Adrenal gland (tissue), 9 donors: ENCODE measurements at regions not wholly inside any gene's neighbourhood (a gene's known extent, or its start where the extent isn't known, plus 50 kb on each side); places are given as distances from the start of the nearest gene placed in this dataset.

ENCODE experiments used
- DNase-seq, 7 donors: peaks; one replicate each; pipeline ENCODE4 v3.0.0-alpha.2; 2019 to 2020
- H3K27ac ChIP-seq, 5 donors: fragments of 200-600 bp; sonication (generic) in 4 of 5; 1 replicate in 3 of 5; 2 replicates in 2 of 5; pipeline versions ENCODE4 v1.5.1 to v1.8.0; 2016 to 2020; ENCODE audit warnings: mild to moderate bottlenecking in 1 of 5
- H3K27me3 ChIP-seq: fragments of 200-600 bp; 2 replicates; pipeline ENCODE4 v1.8.0; 2021
- H3K36me3 ChIP-seq, 2 donors: fragments of 200-600 bp; replicated peaks in 1 of 2; 1 replicate in 1 of 2; 2 replicates in 1 of 2; pipeline versions ENCODE4 v1.5.1 to v1.8.0; 2018 to 2022
- H3K4me1 ChIP-seq, 2 donors: fragments of 200-600 bp; replicated peaks in 1 of 2; 1 replicate in 1 of 2; 2 replicates in 1 of 2; pipeline versions ENCODE4 v1.5.1 to v1.8.0; 2018 to 2021
- H3K4me3 ChIP-seq, 4 donors: fragments of 200-600 bp; sonication (generic) in 3 of 4; one replicate each; pipeline ENCODE4 v1.5.1; 2016 to 2018
- H3K9me3 ChIP-seq, 3 donors: fragments of 200-600 bp; sonication (generic) in 1 of 3; replicated peaks in 1 of 3; 1 replicate in 2 of 3; 2 replicates in 1 of 3; pipeline versions ENCODE4 v1.5.1 to v1.8.0; 2016 to 2021
- CTCF ChIP-seq, 6 experiments: fragments of 450-650 bp in 4 of 6; fragments of 200-600 bp in 2 of 6; sonication (generic) in 1 of 6; IDR thresholded peaks; 1 replicate in 5 of 6; 2 replicates in 1 of 6; pipeline versions ENCODE4 v1.5.1 to v1.8.0; 2016 to 2021; ENCODE audit warnings: antibody characterized with exemption in 6 of 6, mild to moderate bottlenecking in 2 of 6, moderate library complexity in 1 of 6
- POLR2A ChIP-seq, 2 donors: fragments of 450-650 bp; IDR thresholded peaks; one replicate each; pipeline ENCODE4 v1.6.1; 2017; ENCODE audit warnings: antibody characterized with exemption in 2 of 2, mild to moderate bottlenecking in 2 of 2, moderate library complexity in 1 of 2
- WGBS, 4 donors: extraction: QIAGEN DNeasy Blood & Tissue Kit in 2 of 4; methylation state at CpG; one replicate each; pipeline versions ENCODE4 v1.1.5 to v1.1.7; 2013 to 2017; 5-methylcytosine and 5-hydroxymethylcytosine counted together
- intact Hi-C, 2 donors: fragments of 100-400 bp; cut with DNase I; formaldehyde crosslinking; loops; one replicate each; pipeline versions ENCODE4 v1.14.1 to v1.15.0; 2022 to 2023
- donor health status: healthy with polysubstance abuse.
- donor health status: Bipolar disorder and iron deficiency.
- donor health status: DM: yes; HTN: yes; CAD: no.
- donor health status: DM: no; HTN: no; CAD: no.
- donor health status: DM: no; HTN: no; CAD: no.

- H3K27ac ChIP-seq, result no peak overlapping the region
- intact Hi-C loops, result no loop called here
- 71 to 77% (median 76%) methylated on average over 2 of the region's 2 CpGs for WGBS, 4 donors
- no peak for TF ChIP-seq POLR2A (IDR thresholded peaks at IDR 0.05)
- TF ChIP-seq CTCF (IDR thresholded peaks at IDR 0.05), result no peak
- DNase-seq, result no peak
- H3K4me3 ChIP-seq, result no peak overlapping the region
- H3K27me3 ChIP-seq, result no peaks in the 10 kb centered on the region
- no peaks in the 10 kb centered on the region for H3K36me3 ChIP-seq
- no peaks in the 10 kb centered on the region for H3K9me3 ChIP-seq
- peaks cover 8 to 18% of the 10 kb centered on the region in 2 donors for H3K4me1 ChIP-seq
Observed at GRCh38 chr4:100739426-100739825, 221.6 kb upstream of the EMCN start.

GRCh38 chr4:100738196-100739165 is 220.7 kb upstream of the EMCN start:
- 67 to 85% (median 81%) methylated on average over 7 of the region's 7 CpGs for WGBS, 4 donors

GRCh38 chr4:100736641-100737451 is 219.0 kb upstream of the EMCN start:
- Histone ChIP-seq H3K4me1 (peaks cover 8 to 18% of the 10 kb centered on the region in 2 donors), H3K4me3 (no peak overlapping the region), H3K27me3 (no peaks in the 10 kb centered on the region), H3K36me3 (no peaks in the 10 kb centered on the region), H3K27ac (no peak overlapping the region), H3K9me3 (no peaks in the 10 kb centered on the region)
- intact Hi-C loops, result no loop called here
- TF ChIP-seq POLR2A (IDR thresholded peaks at IDR 0.05) (no peak), CTCF (IDR thresholded peaks at IDR 0.05) (no peak)
- WGBS, 4 donors, result 46 to 63% (median 52%) methylated on average over 2 of the region's 2 CpGs
- DNase-seq, result peak in 3 of 7 donors; percentile 14 to 46 (median 21)

More at GRCh38 chr4:100738196-100739165, 220.7 kb upstream of the EMCN start:
- peak in 2 of 7 donors; percentile 15 to 58 for DNase-seq
- Histone ChIP-seq H3K36me3 (no peaks in the 10 kb centered on the region), H3K27ac (no peak overlapping the region), H3K9me3 (no peaks in the 10 kb centered on the region), H3K4me1 (peaks cover 8 to 18% of the 10 kb centered on the region in 2 donors), H3K27me3 (no peaks in the 10 kb centered on the region), H3K4me3 (no peak overlapping the region)
- TF ChIP-seq POLR2A (IDR thresholded peaks at IDR 0.05) (no peak), CTCF (IDR thresholded peaks at IDR 0.05) (no peak)
- intact Hi-C loops, result no loop called here

DNA sequence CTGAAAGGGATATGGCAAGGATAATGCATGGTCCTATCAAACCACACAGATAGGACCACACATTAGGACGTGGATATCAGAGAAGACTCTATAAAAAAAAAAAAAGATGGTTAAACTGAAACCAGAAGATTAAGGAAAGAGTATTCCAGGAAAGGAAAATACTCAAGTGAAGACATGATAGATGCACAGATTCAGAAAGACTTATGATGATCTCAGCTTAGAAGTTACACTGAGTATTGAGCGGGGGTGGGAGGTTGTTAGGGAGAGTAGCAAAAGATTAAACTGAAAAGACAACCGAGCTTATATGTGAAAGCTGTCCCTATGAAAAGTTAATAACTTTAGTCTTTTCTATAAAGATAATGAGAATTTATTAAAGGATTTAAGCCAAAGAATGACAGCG is 211.0 kb upstream of the EMCN start:
- TF ChIP-seq POLR2A (IDR thresholded peaks at IDR 0.05), result no peak
- no peak for TF ChIP-seq CTCF (IDR thresholded peaks at IDR 0.05)
- Histone ChIP-seq H3K9me3 (peaks cover 0 to 10% (median 0%) of the 10 kb centered on the region in 3 donors), H3K27ac (no peak overlapping the region), H3K4me3 (no peak overlapping the region), H3K4me1 (no peaks in the 10 kb centered on the region), H3K27me3 (no peaks in the 10 kb centered on the region), H3K36me3 (no peaks in the 10 kb centered on the region)
- intact Hi-C loops, result no loop called here
- 73 to 90% (median 86%) methylated on average over 4 of the region's 4 CpGs for WGBS, 4 donors
- no peak for DNase-seq
